H1 (cell line): ENCODE measurements at regions not wholly inside any gene's neighbourhood (a gene's known extent, or its start where the extent isn't known, plus 50 kb on each side); places are given as distances from the start of the nearest gene placed in this dataset.

Source experiments
- CTCF ChIA-PET: fragments of 300-600 bp; sonication (Branson Sonifier 250); formaldehyde crosslinking; loops from one replicate; lab custom pipeline; 2021; ENCODE audit not compliant: partially characterized antibody; lab: Charles Lee
- POLR2A ChIA-PET: fragments of 300-600 bp; sonication (Branson Sonifier 250); formaldehyde crosslinking; loops from one replicate; lab custom pipeline; 2021; ENCODE audit warnings: inconsistent platforms; ENCODE audit not compliant: partially characterized antibody; lab: Charles Lee
- DNase-seq, 2 experiments: peaks; one replicate each; pipeline versions ENCODE4 v3.0.0 to v3.0.0-alpha.2; 2010 to 2022; ENCODE audit warnings: low spot score in 2 of 2, low read depth in 1 of 2, mixed read lengths in 1 of 2
- FAIRE-seq: peaks from 2 replicates; lab custom pipeline; 2011; peaks lifted over from hg19 to GRCh38; lab: Jason Lieb, UNC
- H2AFZ ChIP-seq: 2 replicates; pipeline ENCODE4 v1.8.1; 2012; ENCODE audit warnings: low read length, inconsistent platforms
- H2AK5ac ChIP-seq: 2 replicates; pipeline ENCODE4 v1.6.1; 2013; ENCODE audit warnings: low read depth, low read length
- H2BK120ac ChIP-seq: replicated peaks from 2 replicates; pipeline ENCODE3; 2013; ENCODE audit warnings: low read depth, low read length, inconsistent platforms
- H2BK12ac ChIP-seq: 2 replicates; pipeline ENCODE4 v1.6.1; 2013; ENCODE audit warnings: low read depth, low read length
- H2BK15ac ChIP-seq: 2 replicates; pipeline ENCODE4 v1.6.1; 2013; ENCODE audit warnings: low read length
- H2BK20ac ChIP-seq: 2 replicates; pipeline ENCODE4 v1.6.1; 2013; ENCODE audit warnings: low read length
- H2BK5ac ChIP-seq: 2 replicates; pipeline ENCODE4 v1.6.1; 2013; ENCODE audit warnings: low read depth, low read length
- H3K14ac ChIP-seq: 2 replicates; pipeline ENCODE4 v1.6.1; 2013; ENCODE audit warnings: inconsistent platforms; ENCODE audit not compliant: insufficient read length
- H3K18ac ChIP-seq: 2 replicates; pipeline ENCODE4 v1.6.1; 2013; ENCODE audit warnings: low read length; ENCODE audit errors: extremely low read depth
- H3K23ac ChIP-seq: 2 replicates; pipeline ENCODE4 v1.6.1; 2013; ENCODE audit warnings: inconsistent platforms; ENCODE audit not compliant: insufficient read length
- H3K23me2 ChIP-seq: 2 replicates; pipeline ENCODE4 v1.6.1; 2013; ENCODE audit warnings: low read depth, low read length
- H3K27ac ChIP-seq: 2 replicates; pipeline ENCODE4 v1.6.1; 2011; ENCODE audit warnings: low read depth, low read length, inconsistent platforms
- H3K27me3 ChIP-seq, 4 experiments: replicated peaks in 1 of 4; 1 replicate in 1 of 4; 2 replicates in 3 of 4; pipeline versions ENCODE4 v1.6.1 to v1.8.1; 2011 to 2013; ENCODE audit warnings: low read length in 3 of 4, mild to moderate bottlenecking in 3 of 4, inconsistent platforms in 2 of 4, mixed read lengths in 2 of 4, moderate library complexity in 1 of 4; ENCODE audit not compliant: control insufficient read depth in 3 of 4, insufficient read depth in 3 of 4; ENCODE audit errors: extremely low read depth in 1 of 4
- H3K36me3 ChIP-seq, 4 experiments: 2 replicates each; pipeline versions ENCODE4 v1.6.1 to v1.8.1; 2011 to 2013; ENCODE audit warnings: mild to moderate bottlenecking in 4 of 4, low read length in 3 of 4, moderate library complexity in 2 of 4, control low read depth in 1 of 4, inconsistent platforms in 1 of 4; ENCODE audit not compliant: insufficient read depth in 4 of 4, control insufficient read depth in 2 of 4
- H3K4ac ChIP-seq: replicated peaks from 2 replicates; pipeline ENCODE3; 2013; ENCODE audit warnings: low read length, low read depth, mixed read lengths, inconsistent platforms; ENCODE audit not compliant: insufficient read length
- H3K4me1 ChIP-seq, 4 experiments: replicated peaks in 1 of 4; 1 replicate in 1 of 4; 2 replicates in 3 of 4; pipeline versions ENCODE4 v1.6.1 to v1.8.1; 2011 to 2013; ENCODE audit warnings: low read length in 3 of 4, inconsistent platforms in 2 of 4, mixed read lengths in 1 of 4; ENCODE audit not compliant: insufficient read depth in 4 of 4, control insufficient read depth in 3 of 4
- H3K4me2 ChIP-seq, 2 experiments: 2 replicates each; pipeline versions ENCODE4 v1.6.1 to v1.8.1; 2011 to 2013; ENCODE audit warnings: low read depth in 2 of 2, low read length in 2 of 2, control low read depth in 1 of 2, inconsistent platforms in 1 of 2, mild to moderate bottlenecking in 1 of 2; ENCODE audit not compliant: insufficient read depth in 1 of 2
- H3K4me3 ChIP-seq, 4 experiments: fragments of 200-600, 300-600 bp in 1 of 4; sonication (generic), shearing (Covaris generic), sonication (Bioruptor Twin) in 1 of 4; 2 replicates each; pipeline versions ENCODE4 v1.5.1 to v1.8.1; 2011 to 2016; ENCODE audit warnings: low read length in 4 of 4, low read depth in 3 of 4, control low read depth in 2 of 4, inconsistent platforms in 2 of 4, mild to moderate bottlenecking in 2 of 4, mixed read lengths in 1 of 4, moderate library complexity in 1 of 4; ENCODE audit not compliant: insufficient read depth in 2 of 4; ENCODE audit errors: extremely low read depth in 1 of 4
- H3K56ac ChIP-seq: replicated peaks from 2 replicates; pipeline ENCODE3; 2013; ENCODE audit warnings: low read depth, mild to moderate bottlenecking, mixed read lengths, low read length, inconsistent platforms; ENCODE audit not compliant: insufficient read length
- H3K79me1 ChIP-seq: 2 replicates; pipeline ENCODE4 v1.6.1; 2013; ENCODE audit warnings: low read depth, low read length, control low read depth
- H3K79me2 ChIP-seq, 2 experiments: 2 replicates each; pipeline versions ENCODE4 v1.6.1 to v1.8.1; 2012 to 2013; ENCODE audit warnings: low read length in 2 of 2, mild to moderate bottlenecking in 2 of 2, inconsistent platforms in 1 of 2; ENCODE audit not compliant: insufficient read depth in 2 of 2, control insufficient read depth in 1 of 2
- H3K9ac ChIP-seq, 4 experiments: replicated peaks in 1 of 4; 1 replicate in 1 of 4; 2 replicates in 3 of 4; pipeline versions ENCODE4 v1.6.1 to v1.8.1; 2011 to 2013; ENCODE audit warnings: low read depth in 3 of 4, low read length in 3 of 4, control low read depth in 2 of 4, mild to moderate bottlenecking in 2 of 4, moderate library complexity in 2 of 4, inconsistent platforms in 1 of 4; ENCODE audit errors: extremely low read depth in 1 of 4
- H3K9me3 ChIP-seq, 2 experiments: 2 replicates each; pipeline versions ENCODE4 v1.6.1 to v1.8.1; 2012 to 2013; ENCODE audit warnings: mild to moderate bottlenecking in 2 of 2, moderate library complexity in 2 of 2, control low read depth in 1 of 2, inconsistent platforms in 1 of 2, low read depth in 1 of 2, low read length in 1 of 2, mixed read lengths in 1 of 2; ENCODE audit not compliant: insufficient read depth in 2 of 2
- H4K20me1 ChIP-seq, 2 experiments: replicated peaks in 1 of 2; 2 replicates each; pipeline versions ENCODE3 to v1.8.1; 2011 to 2013; ENCODE audit warnings: inconsistent platforms in 2 of 2, low read length in 2 of 2, mild to moderate bottlenecking in 1 of 2; ENCODE audit not compliant: insufficient read depth in 2 of 2, control insufficient read depth in 1 of 2
- H4K5ac ChIP-seq: 2 replicates; pipeline ENCODE4 v1.6.1; 2013; ENCODE audit warnings: low read length, low read depth, mixed read lengths, inconsistent platforms; ENCODE audit not compliant: insufficient read length
- H4K8ac ChIP-seq: 2 replicates; pipeline ENCODE4 v1.8.0; 2013; ENCODE audit warnings: mild to moderate bottlenecking, moderate library complexity, low read length, inconsistent platforms; ENCODE audit not compliant: insufficient read depth; ENCODE audit errors: extremely low read depth
- H4K91ac ChIP-seq: replicated peaks from 2 replicates; pipeline ENCODE3; 2013; ENCODE audit warnings: low read length, mixed read lengths, inconsistent platforms; ENCODE audit not compliant: insufficient read length
- HDAC2 ChIP-seq, 2 experiments: fragments of 300-600 bp in 1 of 2; sonication (generic) in 1 of 2; IDR thresholded peaks; 2 replicates each; pipeline ENCODE4 v1.6.1; 2011 to 2012; ENCODE audit warnings: low read depth in 2 of 2, low read length in 2 of 2, mild to moderate bottlenecking in 2 of 2, moderate library complexity in 2 of 2, borderline replicate concordance in 1 of 2, inconsistent platforms in 1 of 2
- WGBS, 2 experiments: shearing (Covaris generic) in 1 of 2; methylation state at CpG; one replicate each; pipeline versions ENCODE4 v1.1.6 to v1.1.7; 2013 to 2015; ENCODE audit warnings: low lambda C conversion rate in 2 of 2, mixed read lengths in 2 of 2, inconsistent platforms in 1 of 2, low coverage in 1 of 2, missing lambda C conversion rate in 1 of 2; ENCODE audit not compliant: insufficient replicate concordance in 2 of 2, insufficient coverage in 1 of 2, insufficient read length in 1 of 2; ENCODE audit errors: extremely low coverage in 1 of 2, missing lambda C conversion rate in 1 of 2; 5-methylcytosine and 5-hydroxymethylcytosine counted together

- H3K36me3 ChIP-seq, result peaks cover 0 to 11% (median 0%) of the 10 kb centered on the region in 4 experiments; a peak in 2 of 8 replicates
- peak overlapping the region; percentile 97 for H2BK12ac ChIP-seq
- H2BK20ac ChIP-seq, result peak overlapping the region; percentile 27
- peak overlapping the region; percentile 60 to 61; a peak in 3 of 4 replicates for H3K4me2 ChIP-seq
- peaks cover 16 to 94% of the 10 kb centered on the region in 2 experiments for H3K79me2 ChIP-seq
- peak overlapping the region; percentile 30 for H3K4ac ChIP-seq
- peak overlapping the region; percentile 96 for H3K27ac ChIP-seq
- DNase-seq, result peak in 1 of 2 experiments; percentile 56
- CTCF ChIA-PET, result interaction anchor here (0.8 to 2.6 kb wide), 10 partner anchors 9 to 252 kb away, joined by 3 to 8 read pairs (median 4); no protein-coding TSS in a partner anchor
- H3K4me3 ChIP-seq, result peak overlapping the region in 3 of 4 experiments; percentile 5 to 37 (median 11); a peak in 2 of 8 replicates
- peaks cover 6% of the 10 kb centered on the region; the same call in 1 of the 2 replicates for H3K23me2 ChIP-seq
- WGBS, 2 experiments, result 32% methylated on average over 7 of the region's 7 CpGs; no CpG with 5 or more reads in 1 of the 2 experiments
- no peak overlapping the region for H2AFZ ChIP-seq
- H3K23ac ChIP-seq, result no peak overlapping the region
- no peak overlapping the region for H3K14ac ChIP-seq
- H3K18ac ChIP-seq, result peak overlapping the region; percentile 94
- peak; percentile 73 for FAIRE-seq
- peak overlapping the region; percentile 96 for H2BK5ac ChIP-seq
- H2BK15ac ChIP-seq, result no peak overlapping the region; the same call in 1 of the 2 replicates
- H4K20me1 ChIP-seq, result peaks cover 18 to 24% of the 10 kb centered on the region in 2 experiments
- H4K8ac ChIP-seq, result 0 out of 2 replicates have a peak overlapping the region, but pooled peaks have one; percentile 7
- no peak overlapping the region for H3K56ac ChIP-seq
- peak overlapping the region; percentile 67 for H4K91ac ChIP-seq
- peaks cover 29% of the 10 kb centered on the region for H3K79me1 ChIP-seq
- peaks cover 19 to 62% (median 41%) of the 10 kb centered on the region in 4 experiments for H3K4me1 ChIP-seq
- POLR2A ChIA-PET, result interaction anchor here (1.0 to 5.9 kb wide), 6 partner anchors 12 to 120 kb away, joined by 3 to 32 read pairs (median 4); no protein-coding TSS in a partner anchor
- H4K5ac ChIP-seq, result no peak overlapping the region
- peak overlapping the region in 2 of 4 experiments; percentile 43 to 56; a peak in 4 of 7 replicates for H3K9ac ChIP-seq
- H2AK5ac ChIP-seq, result peak overlapping the region; percentile 99
- no peaks in the 10 kb centered on the region for H3K9me3 ChIP-seq
- no peaks in the 10 kb centered on the region for H3K27me3 ChIP-seq
- H2BK120ac ChIP-seq, result peak overlapping the region; percentile 66
- TF ChIP-seq HDAC2 (IDR thresholded peaks at IDR 0.05; ENCODE audit: borderline replicate concordance in 1 of 2, low read depth in 2 of 2, low read length in 2 of 2), result 0 out of 4 replicates have a peak, but pooled peaks of 1 of the 2 experiments have one; percentile 35
Measured at GRCh38 chr12:124513297-124513867, 54.0 kb downstream of the NCOR2 start.
